Endothelial cell (in vitro differentiated cells): ENCODE measurements at regions not wholly inside any gene's neighbourhood (a gene's known extent, or its start where the extent isn't known, plus 50 kb on each side); places are given as distances from the start of the nearest gene placed in this dataset.
"Not testable (repeated sequence)": the region's sequence is repeated elsewhere in the genome, so short reads cannot be mapped to it uniquely, and the experiment has no call there.

ENCODE experiments used
- DNase-seq: peaks from one replicate; pipeline ENCODE4 v3.0.0; 2021; ENCODE audit warnings: low spot score
- H3K27ac Mint-ChIP-seq: one replicate; pipeline ENCODE4 v1.8.0; 2021; ENCODE audit warnings: mixed read lengths, inconsistent platforms; ENCODE audit not compliant: unreplicated experiment
- H3K27me3 Mint-ChIP-seq: one replicate; pipeline ENCODE4 v1.8.0; 2021; ENCODE audit warnings: mild to moderate bottlenecking, moderate library complexity, mixed read lengths, inconsistent platforms; ENCODE audit not compliant: unreplicated experiment
- H3K36me3 Mint-ChIP-seq: one replicate; pipeline ENCODE4 v1.8.0; 2021; ENCODE audit warnings: mild to moderate bottlenecking, low read depth, mixed read lengths, inconsistent platforms; ENCODE audit not compliant: unreplicated experiment
- H3K4me1 Mint-ChIP-seq: one replicate; pipeline ENCODE4 v1.8.0; 2021; ENCODE audit warnings: mild to moderate bottlenecking, mixed read lengths, inconsistent platforms; ENCODE audit not compliant: unreplicated experiment
- H3K4me3 Mint-ChIP-seq: one replicate; pipeline ENCODE4 v1.8.0; 2021; ENCODE audit warnings: mild to moderate bottlenecking, mixed read lengths, inconsistent platforms; ENCODE audit not compliant: unreplicated experiment
- H3K9me3 Mint-ChIP-seq: one replicate; pipeline ENCODE4 v1.8.0; 2021; ENCODE audit warnings: mixed read lengths, inconsistent platforms; ENCODE audit not compliant: unreplicated experiment
- CTCF ChIP-seq: fragments of 200-600 bp; sonication (generic); IDR thresholded peaks from one replicate; pipeline ENCODE4 v1.5.0; 2021; ENCODE audit warnings: antibody characterized with exemption; ENCODE audit not compliant: unreplicated experiment

- no peaks in the 10 kb centered on the region for H3K9me3 Mint-ChIP-seq
- H3K27me3 Mint-ChIP-seq = no peaks in the 10 kb centered on the region
- H3K4me3 Mint-ChIP-seq = no peak overlapping the region
Measured at GRCh38 chr5:148880197-148880596, 53.8 kb downstream of the ADRB2 start.

GRCh38 chr5:148880696-148881095 is 54.3 kb downstream of the ADRB2 start:
- no peak overlapping the region for H3K4me3 Mint-ChIP-seq
- H3K36me3 Mint-ChIP-seq = no peaks in the 10 kb centered on the region
- no peaks in the 10 kb centered on the region for H3K27me3 Mint-ChIP-seq
- no peaks in the 10 kb centered on the region for H3K9me3 Mint-ChIP-seq
- TF ChIP-seq CTCF = no peak
- no peak overlapping the region for H3K27ac Mint-ChIP-seq
- peaks cover 7% of the 10 kb centered on the region for H3K4me1 Mint-ChIP-seq
- no peak for DNase-seq

More at GRCh38 chr5:148880197-148880596, 53.8 kb downstream of the ADRB2 start:
- Mint-ChIP-seq H3K4me1 (peaks cover 7% of the 10 kb centered on the region), H3K36me3 (no peaks in the 10 kb centered on the region), H3K27ac (no peak overlapping the region)
- no peak for TF ChIP-seq CTCF
- DNase-seq = no peak

- no peak for TF ChIP-seq CTCF
- no peak for DNase-seq
- peaks cover 7% of the 10 kb centered on the region for H3K4me1 Mint-ChIP-seq
- no peaks in the 10 kb centered on the region for H3K36me3 Mint-ChIP-seq
- H3K9me3 Mint-ChIP-seq = no peaks in the 10 kb centered on the region
- H3K4me3 Mint-ChIP-seq = no peak overlapping the region
- no peaks in the 10 kb centered on the region for H3K27me3 Mint-ChIP-seq
- no peak overlapping the region for H3K27ac Mint-ChIP-seq
Measured at GRCh38 chr5:148882332-148882731, 55.9 kb downstream of the ADRB2 start.

- H3K9me3 Mint-ChIP-seq = no peaks in the 10 kb centered on the region
- H3K27ac Mint-ChIP-seq = no peak overlapping the region
- no peak for TF ChIP-seq CTCF
- no peak for DNase-seq
- H3K36me3 Mint-ChIP-seq = no peaks in the 10 kb centered on the region
- no peaks in the 10 kb centered on the region for H3K27me3 Mint-ChIP-seq
- no peak overlapping the region for H3K4me3 Mint-ChIP-seq
- H3K4me1 Mint-ChIP-seq = peaks cover 7% of the 10 kb centered on the region
Measured at GRCh38 chr5:148884339-148885020, 58.1 kb downstream of the ADRB2 start.

- no peaks in the 10 kb centered on the region for H3K4me1 Mint-ChIP-seq
- no peaks in the 10 kb centered on the region for H3K9me3 Mint-ChIP-seq
- H3K27ac Mint-ChIP-seq = no peak overlapping the region
- H3K4me3 Mint-ChIP-seq = no peak overlapping the region
- H3K27me3 Mint-ChIP-seq = no peaks in the 10 kb centered on the region
- H3K36me3 Mint-ChIP-seq = no peaks in the 10 kb centered on the region
- DNase-seq = no peak
- no peak for TF ChIP-seq CTCF
Measured at GRCh38 chr5:148887123-148887881, 60.9 kb downstream of the ADRB2 start.

GRCh38 chr5:148889936-148890335 is 63.5 kb downstream of the ADRB2 start:
- H3K27ac Mint-ChIP-seq, H3K36me3 Mint-ChIP-seq: not testable (repeated sequence)

GRCh38 chr5:148895441-148895840 is 69.0 kb downstream of the ADRB2 start:
- H3K9me3 Mint-ChIP-seq, H3K36me3 Mint-ChIP-seq, H3K27me3 Mint-ChIP-seq, H3K4me3 Mint-ChIP-seq, H3K4me1 Mint-ChIP-seq, DNase-seq, H3K27ac Mint-ChIP-seq: not testable (repeated sequence)

More at GRCh38 chr5:148889936-148890335, 63.5 kb downstream of the ADRB2 start:
- H3K9me3 Mint-ChIP-seq, DNase-seq, H3K4me1 Mint-ChIP-seq, H3K4me3 Mint-ChIP-seq, H3K27me3 Mint-ChIP-seq: not testable (repeated sequence)
